Brain microvascular endothelial cell (primary cell): ENCODE measurements at regions not wholly inside any gene's neighbourhood (a gene's known extent, or its start where the extent isn't known, plus 50 kb on each side); places are given as distances from the start of the nearest gene placed in this dataset.

ENCODE experiments used
- DNase-seq: peaks from one replicate; pipeline ENCODE4 v3.0.0-alpha.2; 2020
- H3K27ac ChIP-seq: fragments of 250-450 bp; sonication (Bioruptor Pico); 2 replicates; pipeline ENCODE4 v1.5.1; 2020; ENCODE audit warnings: mild to moderate bottlenecking, moderate library complexity
- H3K27me3 ChIP-seq: fragments of 250-450 bp; sonication (Bioruptor Pico); replicated peaks from 2 replicates; pipeline ENCODE4 v1.5.1; 2020; ENCODE audit warnings: mild to moderate bottlenecking
- H3K36me3 ChIP-seq: fragments of 250-450 bp; sonication (Bioruptor Pico); replicated peaks from 2 replicates; pipeline ENCODE4 v1.5.1; 2020; ENCODE audit warnings: mild to moderate bottlenecking
- H3K4me3 ChIP-seq: 2 replicates; pipeline ENCODE4 v1.5.1; 2011; ENCODE audit warnings: low read depth, mild to moderate bottlenecking, control low read depth, low read length, moderate library complexity
- in situ Hi-C: cut with HindIII; loops from 2 replicates; pipeline ENCODE4 v1.10.0; 2017; ENCODE audit warnings: low sequenced_read_pairs, low pct_ligation_motif_present
- TF ChIP-seq, protein P1 (sequence below): IDR thresholded peaks from 2 replicates; pipeline ENCODE4 v1.5.1; 2011; ENCODE audit warnings: low read depth, mild to moderate bottlenecking, moderate library complexity, low read length, control low read depth, inconsistent platforms; ENCODE audit errors: missing control alignments

DNA sequence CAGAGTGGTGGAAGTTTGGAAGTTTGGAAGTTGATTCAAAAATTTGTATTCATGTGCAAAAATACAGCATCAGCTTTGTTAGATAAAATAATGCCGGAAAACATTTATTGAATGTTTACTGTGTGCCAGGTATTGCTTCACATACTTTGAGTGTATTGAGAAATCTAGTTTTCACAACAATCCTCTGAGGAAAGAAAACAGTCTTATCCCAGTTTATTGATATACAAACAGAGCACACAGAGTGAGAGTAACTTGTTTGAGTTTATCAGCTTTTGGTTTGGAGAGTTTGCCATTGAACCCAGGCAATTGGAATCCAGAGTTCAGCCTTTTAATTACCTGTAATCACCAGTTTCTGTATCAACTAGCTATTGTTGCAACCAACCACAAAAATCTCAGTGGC is 127.2 kb upstream of the RPS6KA3 start:
- no peak overlapping the region for H3K4me3 ChIP-seq
- H3K36me3 ChIP-seq, result no peaks in the 10 kb centered on the region
- in situ Hi-C loops, result no loop called here
- H3K27me3 ChIP-seq, result no peaks in the 10 kb centered on the region
- TF ChIP-seq, protein P1, sequence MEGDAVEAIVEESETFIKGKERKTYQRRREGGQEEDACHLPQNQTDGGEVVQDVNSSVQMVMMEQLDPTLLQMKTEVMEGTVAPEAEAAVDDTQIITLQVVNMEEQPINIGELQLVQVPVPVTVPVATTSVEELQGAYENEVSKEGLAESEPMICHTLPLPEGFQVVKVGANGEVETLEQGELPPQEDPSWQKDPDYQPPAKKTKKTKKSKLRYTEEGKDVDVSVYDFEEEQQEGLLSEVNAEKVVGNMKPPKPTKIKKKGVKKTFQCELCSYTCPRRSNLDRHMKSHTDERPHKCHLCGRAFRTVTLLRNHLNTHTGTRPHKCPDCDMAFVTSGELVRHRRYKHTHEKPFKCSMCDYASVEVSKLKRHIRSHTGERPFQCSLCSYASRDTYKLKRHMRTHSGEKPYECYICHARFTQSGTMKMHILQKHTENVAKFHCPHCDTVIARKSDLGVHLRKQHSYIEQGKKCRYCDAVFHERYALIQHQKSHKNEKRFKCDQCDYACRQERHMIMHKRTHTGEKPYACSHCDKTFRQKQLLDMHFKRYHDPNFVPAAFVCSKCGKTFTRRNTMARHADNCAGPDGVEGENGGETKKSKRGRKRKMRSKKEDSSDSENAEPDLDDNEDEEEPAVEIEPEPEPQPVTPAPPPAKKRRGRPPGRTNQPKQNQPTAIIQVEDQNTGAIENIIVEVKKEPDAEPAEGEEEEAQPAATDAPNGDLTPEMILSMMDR, result no peak
- no peak for DNase-seq
- no peak overlapping the region for H3K27ac ChIP-seq

DNA sequence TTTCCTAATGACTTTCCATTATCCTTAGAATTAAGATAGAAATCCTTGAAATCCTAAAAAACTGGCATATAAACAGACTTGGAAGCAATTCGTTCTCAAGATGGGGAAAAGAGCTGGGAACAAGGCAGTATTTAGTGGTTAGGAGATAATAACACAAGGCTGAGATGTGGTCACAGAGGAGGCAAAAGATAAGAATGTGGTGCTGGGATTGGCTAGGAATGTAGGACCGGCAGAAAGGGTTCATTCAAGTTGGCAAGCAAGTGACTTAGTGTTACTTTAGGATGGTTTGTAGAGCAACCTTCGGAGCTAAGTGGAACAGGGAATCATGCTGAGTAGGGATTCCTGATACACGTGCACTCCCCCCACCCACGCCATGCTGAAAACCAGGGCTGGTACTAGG is 121.9 kb upstream of the RPS6KA3 start:
- no peak for DNase-seq
- in situ Hi-C loops, result no loop called here
- no peaks in the 10 kb centered on the region for H3K27me3 ChIP-seq
- H3K36me3 ChIP-seq, result no peaks in the 10 kb centered on the region
- TF ChIP-seq, protein P1, result no peak
- no peak overlapping the region for H3K27ac ChIP-seq
- no peak overlapping the region for H3K4me3 ChIP-seq

DNA sequence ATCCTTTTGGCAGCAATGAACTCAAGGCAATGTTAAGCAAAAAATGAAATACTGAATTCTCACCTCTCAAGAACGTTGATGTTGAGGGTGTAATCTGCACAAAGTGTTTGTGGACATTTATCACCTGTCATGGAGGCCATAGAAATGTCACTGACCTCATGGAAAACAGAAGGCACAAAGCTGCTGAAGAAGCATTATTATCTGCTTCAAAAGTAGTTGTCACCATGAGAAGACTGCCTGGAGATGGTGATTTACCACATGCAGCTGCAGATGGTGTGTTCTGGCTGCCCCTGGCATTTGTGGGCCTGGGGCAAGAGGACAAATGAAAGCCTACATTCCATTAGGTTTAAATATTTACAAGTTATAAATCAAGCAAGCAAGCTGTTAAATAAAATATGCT is 116.8 kb upstream of the RPS6KA3 start:
- in situ Hi-C loops, result no loop called here
- Histone ChIP-seq H3K27me3 (no peaks in the 10 kb centered on the region), H3K36me3 (no peaks in the 10 kb centered on the region), H3K27ac (no peak overlapping the region), H3K4me3 (no peak overlapping the region)
- TF ChIP-seq, protein P1, result no peak
- no peak for DNase-seq

DNA sequence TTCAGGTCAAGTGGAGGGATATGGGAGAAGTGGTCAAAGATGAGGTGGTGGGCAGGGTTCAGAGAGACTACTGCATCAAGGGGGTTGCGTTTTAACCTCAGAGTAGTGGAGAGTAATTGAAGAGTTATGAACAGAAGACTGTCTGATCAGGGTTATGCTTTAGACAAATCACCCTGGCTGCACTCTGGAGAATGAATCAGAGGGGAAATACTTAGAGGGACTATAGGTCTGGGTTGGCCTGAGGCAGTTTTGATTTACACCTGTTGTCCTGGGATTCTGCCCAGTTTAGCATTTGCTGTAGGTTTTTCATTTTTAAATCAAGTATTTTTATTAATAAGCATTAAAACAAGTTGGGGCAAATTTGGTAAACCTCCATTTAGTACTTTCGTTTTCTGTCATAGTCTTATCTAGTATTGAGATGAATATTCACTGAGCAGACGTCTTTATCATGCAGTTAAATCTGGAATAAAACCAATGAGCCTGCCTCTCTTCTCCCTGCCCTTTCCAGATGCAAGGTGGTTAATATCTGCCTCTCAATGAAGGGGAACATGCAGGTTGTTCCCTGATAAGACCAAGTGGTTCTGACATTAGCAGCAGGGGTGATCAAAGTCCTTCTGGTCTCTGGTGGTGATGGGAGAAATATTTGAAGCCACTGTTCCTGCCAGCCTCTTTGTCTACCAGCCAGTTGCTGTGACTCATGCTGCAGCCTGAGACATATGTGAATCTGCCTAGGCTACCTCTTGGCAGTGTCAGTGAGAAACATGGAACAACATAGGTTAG is 116.0 kb upstream of the RPS6KA3 start:
- TF ChIP-seq, protein P1, result no peak
- in situ Hi-C loops, result no loop called here
- no peak for DNase-seq
- Histone ChIP-seq H3K4me3 (no peak overlapping the region), H3K27me3 (no peaks in the 10 kb centered on the region), H3K27ac (no peak overlapping the region), H3K36me3 (no peaks in the 10 kb centered on the region)

DNA sequence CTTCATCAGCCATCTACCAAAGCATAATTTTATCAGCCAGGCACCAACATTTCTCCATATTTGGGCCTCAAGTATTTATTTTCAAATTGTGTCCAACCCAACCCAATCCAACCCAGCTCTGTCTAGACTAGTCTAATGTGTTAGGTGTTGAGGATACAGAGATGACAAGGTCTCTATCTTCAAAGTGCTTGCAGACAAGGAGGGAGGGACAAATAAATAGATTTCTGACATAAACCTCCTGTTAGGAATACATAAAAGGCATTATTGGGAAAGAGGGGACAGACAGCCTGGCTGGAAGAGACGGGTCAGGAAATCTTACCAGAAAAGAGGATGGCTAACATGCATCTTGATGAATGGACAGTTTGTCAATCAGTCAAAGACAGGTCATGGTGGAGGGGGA is 115.4 kb upstream of the RPS6KA3 start:
- DNase-seq, result no peak
- TF ChIP-seq, protein P1, result no peak
- in situ Hi-C loops, result no loop called here
- H3K27ac ChIP-seq, result no peak overlapping the region
- H3K36me3 ChIP-seq, result no peaks in the 10 kb centered on the region
- H3K4me3 ChIP-seq, result no peak overlapping the region
- no peaks in the 10 kb centered on the region for H3K27me3 ChIP-seq
